AG04450 (cell line): ENCODE measurements at regions not wholly inside any gene's neighbourhood (a gene's known extent, or its start where the extent isn't known, plus 50 kb on each side); places are given as distances from the start of the nearest gene placed in this dataset.

ENCODE experiments used
- CTCF ChIA-PET: fragments of 300-600, 350-600 bp; formaldehyde crosslinking; extraction: SDS; loops from one replicate; lab custom pipeline; 2022; ENCODE audit warnings: antibody characterized with exemption, inconsistent platforms; lab: Charles Lee
- POLR2A ChIA-PET: fragments of 350-600 bp; formaldehyde crosslinking; extraction: SDS; loops from one replicate; lab custom pipeline; 2021; ENCODE audit warnings: antibody characterized with exemption, inconsistent platforms; lab: Yijun Ruan, JAX
- DNase-seq: peaks from one replicate; pipeline ENCODE4 v3.0.0-alpha.2; 2011; ENCODE audit warnings: low read depth, low spot score
- H3K27ac ChIP-seq: one replicate; pipeline ENCODE4 v1.5.1; 2012; ENCODE audit warnings: low read depth, low read length, control low read depth
- H3K27me3 ChIP-seq: one replicate; pipeline ENCODE4 v1.6.0; 2012; ENCODE audit warnings: low read length; ENCODE audit not compliant: control insufficient read depth, insufficient read depth
- H3K4me3 ChIP-seq: 2 replicates; pipeline ENCODE4 v1.5.1; 2011; ENCODE audit warnings: mild to moderate bottlenecking, low read depth, low read length, control low read depth
- H3K9me3 ChIP-seq: 2 replicates; pipeline ENCODE4 v1.5.1; 2012; ENCODE audit warnings: low read length; ENCODE audit not compliant: control insufficient read depth, insufficient read depth
- CTCF ChIP-seq: IDR thresholded peaks from 2 replicates; pipeline ENCODE4 v1.5.1; 2011; ENCODE audit warnings: low read depth, low read length, control low read depth, inconsistent platforms

- H3K27me3 ChIP-seq, result peaks cover 16% of the 10 kb centered on the region
- no peak for TF ChIP-seq CTCF
- CTCF ChIA-PET, result no interaction called here
- POLR2A ChIA-PET, result no interaction called here
- no peak overlapping the region for H3K27ac ChIP-seq
- H3K9me3 ChIP-seq, result no peaks in the 10 kb centered on the region
- no peak for DNase-seq
- H3K4me3 ChIP-seq, result no peak overlapping the region
These were observed 51.4 kb upstream of the RASD2 start for GRCh38 chr22:35489239-35489638.
